ENCODE measurements at regions not wholly inside any gene's neighbourhood (a gene's known extent, or its start where the extent isn't known, plus 50 kb on each side); places are given as distances from the start of the nearest gene placed in this dataset.

GRCh38 chr18:10057401-10057893 is 143.6 kb downstream of the VAPA start:
- WGBS, 2 donors: 74 to 79% methylated on average over 3 of the region's 3 CpGs
- Histone ChIP-seq H3K36me3 (no peaks in the 10 kb centered on the region), H3K4me1 (peaks cover 7 to 81% (median 72%) of the 10 kb centered on the region in 9 donors), H3K4me3 (no peak overlapping the region), H3K9me3 (no peaks in the 10 kb centered on the region), H3K27ac (peak overlapping the region in 8 of 10 donors; percentile 5 to 86 (median 60)), H3K27me3 (no peaks in the 10 kb centered on the region)
- intact Hi-C loops (cut with DNase I): no loop called here
- no peak for DNase-seq
- TF ChIP-seq CTCF (IDR thresholded peaks at IDR 0.05): no peak
- peak in 1 of 8 donors; percentile 16 for ATAC-seq

GRCh38 chr18:10057894-10058791 is 144.3 kb downstream of the VAPA start:
- Histone ChIP-seq H3K9me3 (no peaks in the 10 kb centered on the region), H3K4me3 (no peak overlapping the region), H3K27ac (peak overlapping the region in 8 of 10 donors; percentile 5 to 86 (median 60)), H3K36me3 (no peaks in the 10 kb centered on the region), H3K4me1 (peaks cover 4 to 80% (median 73%) of the 10 kb centered on the region in 9 donors), H3K27me3 (no peaks in the 10 kb centered on the region)
- no peak for TF ChIP-seq CTCF (IDR thresholded peaks at IDR 0.05)
- 70 to 80% methylated on average over 5 of the region's 5 CpGs for WGBS, 2 donors
- no peak for DNase-seq
- intact Hi-C loops (cut with DNase I): no loop called here
- ATAC-seq: peak in 7 of 8 donors; percentile 10 to 56 (median 21)

- Histone ChIP-seq H3K36me3 (no peaks in the 10 kb centered on the region), H3K9me3 (no peaks in the 10 kb centered on the region), H3K4me1 (peaks cover 4 to 87% (median 70%) of the 10 kb centered on the region in 9 donors), H3K27ac (peak overlapping the region in 8 of 10 donors; percentile 26 to 86 (median 66)), H3K4me3 (peak overlapping the region in 4 of 10 donors; percentile 9 to 30 (median 14)), H3K27me3 (no peaks in the 10 kb centered on the region)
- no peak for TF ChIP-seq CTCF (IDR thresholded peaks at IDR 0.05)
- intact Hi-C loops (cut with DNase I): loop anchor here in 2 of 10 donors (10.0 kb wide), 2 partner anchors 85 to 105 kb away; no protein-coding TSS in a partner anchor
- WGBS, 2 donors: 45 to 49% methylated on average over 22 of the region's 22 CpGs
- DNase-seq (peak in 1 of 2 donors; percentile 43), ATAC-seq (peak in 4 of 8 donors; percentile 6 to 24 (median 18))
Measured at GRCh38 chr18:10059610-10060468, 146.0 kb downstream of the VAPA start.

- ATAC-seq: peak in 1 of 8 donors; percentile 1
- H3K9me3 ChIP-seq: no peaks in the 10 kb centered on the region
- H3K4me3 ChIP-seq: peak overlapping the region in 1 of 10 donors; percentile 30
- no peak for TF ChIP-seq CTCF (IDR thresholded peaks at IDR 0.05)
- intact Hi-C loops (cut with DNase I): loop anchor here in 2 of 10 donors (10.0 kb wide), 2 partner anchors 84 to 104 kb away; no protein-coding TSS in a partner anchor
- DNase-seq: no peak
- peaks cover 4 to 82% (median 64%) of the 10 kb centered on the region in 9 donors for H3K4me1 ChIP-seq
- WGBS, 2 donors: 82% methylated on average over 6 of the region's 6 CpGs
- H3K36me3 ChIP-seq: no peaks in the 10 kb centered on the region
- peak overlapping the region in 7 of 10 donors; percentile 26 to 86 (median 70) for H3K27ac ChIP-seq
- no peaks in the 10 kb centered on the region for H3K27me3 ChIP-seq
Measured at GRCh38 chr18:10060469-10060782, 146.6 kb downstream of the VAPA start.
